LNCaP clone FGC (cell line): ENCODE measurements at regions not wholly inside any gene's neighbourhood (a gene's known extent, or its start where the extent isn't known, plus 50 kb on each side); places are given as distances from the start of the nearest gene placed in this dataset.
"Not testable (repeated sequence)": the region's sequence is repeated elsewhere in the genome, so short reads cannot be mapped to it uniquely, and the experiment has no call there.

Experiments
- DNase-seq: peaks from one replicate; pipeline ENCODE4 v3.0.0-alpha.2; 2011; ENCODE audit warnings: low read depth
- H3K4me3 ChIP-seq: 2 replicates; pipeline ENCODE4 v1.5.1; 2011; ENCODE audit warnings: mild to moderate bottlenecking, low read depth, low read length, control low read depth
- CTCF ChIP-seq: IDR thresholded peaks from 2 replicates; pipeline ENCODE4 v1.5.1; 2012; ENCODE audit warnings: mild to moderate bottlenecking; ENCODE audit not compliant: control insufficient read depth, insufficient read depth; ENCODE audit errors: extremely low read depth

DNA sequence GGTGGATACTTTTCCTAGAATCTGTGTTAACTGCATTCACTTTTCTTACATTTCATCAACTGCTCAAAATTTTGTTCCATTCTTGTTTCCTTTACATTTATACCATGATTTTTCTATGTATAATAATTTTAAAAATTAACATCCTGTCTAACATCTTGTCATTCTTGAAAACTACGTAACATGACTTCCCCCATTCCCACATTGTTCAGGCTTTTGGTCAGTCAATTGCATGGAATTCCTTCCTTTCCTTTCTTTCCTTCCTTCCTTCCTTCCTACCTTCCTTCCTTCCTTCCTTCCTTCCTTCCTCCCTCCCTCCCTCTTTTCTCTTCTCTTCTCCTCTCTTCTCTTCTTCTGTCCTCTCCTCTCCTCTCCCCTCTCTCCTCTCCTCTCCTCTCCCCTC, 220.7 kb upstream of the TP63 start:
- DNase-seq = no peak
- H3K4me3 ChIP-seq = no peak overlapping the region
- TF ChIP-seq CTCF = no peak

DNA sequence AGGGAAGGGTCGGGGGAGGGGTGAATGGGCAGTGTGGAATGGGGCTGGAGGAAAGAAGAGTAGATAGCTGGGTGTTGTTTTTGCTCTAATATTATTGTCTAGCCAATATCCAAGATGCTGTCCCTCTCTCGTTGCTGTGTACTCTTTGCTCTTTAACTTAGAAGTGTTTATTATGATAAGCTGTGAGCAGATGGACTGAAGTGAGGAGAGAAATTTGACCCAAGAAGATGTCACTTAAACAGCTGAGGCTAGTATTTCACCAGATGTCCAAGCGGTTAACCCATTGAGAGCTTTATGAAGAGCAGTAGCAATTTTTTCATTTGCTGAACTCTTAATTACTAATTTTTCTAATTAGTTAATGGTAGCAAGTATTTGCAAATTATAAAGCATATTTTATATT, 212.2 kb upstream of the TP63 start:
- no peak for TF ChIP-seq CTCF
- no peak for DNase-seq
- no peak overlapping the region for H3K4me3 ChIP-seq

DNA sequence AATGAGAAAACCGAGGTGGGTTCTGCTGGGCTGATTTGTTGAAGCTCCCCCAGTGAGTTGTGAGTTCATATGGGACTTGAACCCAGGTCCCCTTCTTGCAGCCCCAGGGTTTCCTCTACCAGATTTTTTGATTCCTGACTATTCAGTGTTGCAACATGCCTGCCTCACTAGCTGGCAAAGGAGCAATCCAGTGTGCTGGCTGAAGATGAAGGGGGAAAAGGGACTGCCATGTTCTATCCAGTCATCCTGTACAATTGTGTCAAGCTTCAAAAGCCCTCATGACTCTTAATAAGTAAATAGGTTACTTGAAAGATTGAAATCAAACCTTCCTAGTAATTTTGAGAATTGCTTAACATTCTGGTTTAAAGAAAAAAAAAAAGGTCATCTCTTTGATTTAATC, 211.5 kb upstream of the TP63 start:
- DNase-seq = no peak
- no peak overlapping the region for H3K4me3 ChIP-seq
- no peak for TF ChIP-seq CTCF

DNA sequence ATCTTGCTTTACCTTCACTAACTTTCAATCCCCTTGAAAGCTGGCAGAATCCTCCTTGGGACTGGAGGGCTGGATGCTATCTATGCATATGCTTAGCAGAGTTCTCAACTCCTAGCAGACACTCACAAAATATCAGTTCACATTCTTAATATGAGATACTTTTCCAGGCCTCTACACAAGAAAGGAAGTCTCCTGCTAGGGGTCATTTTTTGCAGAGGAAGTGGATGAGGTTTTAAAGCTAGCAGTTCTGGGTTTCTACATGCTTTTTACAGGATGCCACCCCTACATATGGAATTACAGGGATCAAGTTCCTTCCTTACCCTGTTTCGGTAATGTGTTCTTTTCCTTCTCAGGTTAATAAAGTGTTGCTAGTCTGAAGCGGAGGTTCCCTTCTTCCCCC, 206.3 kb upstream of the TP63 start:
- no peak for DNase-seq
- H3K4me3 ChIP-seq = no peak overlapping the region
- no peak for TF ChIP-seq CTCF

DNA sequence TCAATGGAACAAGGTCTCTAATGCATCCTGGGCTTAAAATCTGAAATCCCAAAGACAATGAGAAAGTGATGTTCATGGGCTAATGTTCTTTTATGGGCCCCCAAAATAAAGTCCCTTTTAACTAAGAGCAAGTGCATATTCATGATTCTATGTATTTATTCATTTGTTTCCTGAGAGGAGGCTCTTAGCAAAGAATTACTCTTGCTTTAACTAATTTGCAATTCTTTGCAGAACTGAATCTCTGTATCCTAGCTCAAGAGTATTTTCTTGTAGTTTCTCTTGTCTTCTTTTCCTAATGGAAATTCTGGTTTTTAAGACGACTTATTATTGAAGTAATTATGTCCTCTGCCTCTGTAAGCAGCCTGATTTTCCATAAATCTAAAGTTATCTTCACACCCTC, 202.2 kb upstream of the TP63 start:
- no peak for DNase-seq
- H3K4me3 ChIP-seq = no peak overlapping the region
- TF ChIP-seq CTCF = no peak

DNA sequence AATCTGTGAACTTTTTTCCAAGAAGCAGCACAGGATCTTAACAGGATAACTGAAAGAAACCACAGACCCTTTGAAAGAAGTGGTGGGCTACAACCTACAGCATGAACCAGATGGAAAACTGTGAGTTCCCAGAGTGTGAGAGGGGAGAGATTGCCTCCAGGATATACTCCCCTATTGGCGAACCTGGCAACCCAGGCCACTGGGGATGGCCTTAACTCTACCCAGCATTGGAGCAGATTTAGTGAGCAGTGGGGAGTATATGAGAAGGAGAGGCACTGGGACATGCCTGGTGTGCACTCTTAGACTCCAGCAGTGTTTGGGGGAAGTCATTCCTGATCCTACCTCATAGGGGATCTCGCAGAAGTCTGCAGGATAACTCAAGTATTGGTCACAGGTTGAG, 201.0 kb upstream of the TP63 start:
- TF ChIP-seq CTCF = no peak
- H3K4me3 ChIP-seq = no peak overlapping the region
- no peak for DNase-seq

DNA sequence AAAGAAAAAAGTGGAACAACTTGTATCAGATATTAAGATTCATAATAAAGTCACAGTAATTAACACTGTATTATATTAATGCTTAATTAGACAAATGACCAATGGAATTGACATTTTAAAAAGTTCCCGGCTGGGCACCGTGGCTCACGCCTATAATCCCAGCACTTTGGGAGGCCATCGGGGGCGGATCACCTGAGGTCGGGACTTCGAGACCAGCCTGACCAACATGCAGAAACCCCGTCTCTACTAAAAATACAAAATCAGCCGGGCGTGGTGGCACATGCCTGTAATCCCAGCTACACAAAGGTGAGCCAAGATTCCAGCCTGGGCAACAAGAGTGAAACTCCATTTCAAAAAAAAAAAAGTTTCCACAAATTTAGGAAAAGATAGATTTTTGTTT, 188.9 kb upstream of the TP63 start:
- DNase-seq, H3K4me3 ChIP-seq: not testable (repeated sequence)
